GM23248 (cell line): ENCODE measurements at regions not wholly inside any gene's neighbourhood (a gene's known extent, or its start where the extent isn't known, plus 50 kb on each side); places are given as distances from the start of the nearest gene placed in this dataset.

ENCODE experiments used
- EZH2 ChIP-seq: fragments of 200-600 bp; sonication (generic); IDR thresholded peaks from 2 replicates; pipeline ENCODE4 v1.6.1; 2018; ENCODE audit warnings: antibody characterized with exemption, mild to moderate bottlenecking; ENCODE audit not compliant: insufficient read depth, poor library complexity, severe bottlenecking
- EZH2phosphoT487 ChIP-seq: fragments of 200-600 bp; sonication (generic); IDR thresholded peaks from 2 replicates; pipeline ENCODE4 v1.6.1; 2018; ENCODE audit warnings: antibody characterized with exemption, moderate library complexity, mild to moderate bottlenecking, low read depth; ENCODE audit not compliant: insufficient read depth

GRCh38 chr2:145573608-145574007 lies 1053.7 kb upstream of the ZEB2 start:
- TF ChIP-seq EZH2phosphoT487 (no peak), EZH2 (no peak)
